SK-N-SH (cell line): ENCODE measurements at regions not wholly inside any gene's neighbourhood (a gene's known extent, or its start where the extent isn't known, plus 50 kb on each side); places are given as distances from the start of the nearest gene placed in this dataset.

Experiments
- CTCF ChIA-PET: fragments of 300-600, 350-600 bp; formaldehyde crosslinking; extraction: SDS; loops from one replicate; lab custom pipeline; 2021; lab: Yijun Ruan, JAX
- POLR2A ChIA-PET: fragments of 350-600 bp; sonication (Branson Sonifier 250); formaldehyde crosslinking; extraction: SDS; loops from one replicate; lab custom pipeline; 2020; ENCODE audit warnings: antibody characterized with exemption, inconsistent platforms; lab: Yijun Ruan, JAX
- DNase-seq: peaks from one replicate; pipeline ENCODE4 v3.0.0; 2012
- H2AFZ ChIP-seq: fragments of 200-600 bp; sonication (generic); 2 replicates; pipeline ENCODE4 v1.8.1; 2016; ENCODE audit warnings: antibody characterized with exemption, mild to moderate bottlenecking, low read depth
- H3F3A ChIP-seq: fragments of 200-600 bp; sonication (generic); replicated peaks from 2 replicates; pipeline ENCODE3; 2016; ENCODE audit warnings: antibody characterized with exemption, mild to moderate bottlenecking; ENCODE audit not compliant: insufficient read depth
- H3K27ac ChIP-seq, 2 experiments: fragments of 200-500 bp in 1 of 2; fragments of 200-600 bp in 1 of 2; sonication (Bioruptor generic) in 1 of 2; sonication (generic), shearing (Covaris generic) in 1 of 2; 2 replicates each; pipeline versions ENCODE4 v1.5.1 to v1.6.1; 2014 to 2016; ENCODE audit warnings: low read depth in 2 of 2, inconsistent platforms in 1 of 2, low read length in 1 of 2, mild to moderate bottlenecking in 1 of 2, mixed read lengths in 1 of 2
- H3K27me3 ChIP-seq: fragments of 200-600 bp; sonication (generic), shearing (Covaris generic); 2 replicates; pipeline ENCODE4 v1.6.1; 2016; ENCODE audit warnings: mixed run types; ENCODE audit not compliant: insufficient read depth
- H3K36me3 ChIP-seq, 2 experiments: fragments of 200-500 bp in 1 of 2; fragments of 200-600 bp in 1 of 2; sonication (Bioruptor generic) in 1 of 2; sonication (generic) in 1 of 2; replicated peaks in 1 of 2; 2 replicates each; pipeline versions ENCODE3 to v1.5.1; 2014 to 2016; ENCODE audit warnings: low read length in 1 of 2, mild to moderate bottlenecking in 1 of 2; ENCODE audit not compliant: insufficient read depth in 2 of 2, control insufficient read depth in 1 of 2
- H3K4me1 ChIP-seq, 2 experiments: fragments of 200-500 bp in 1 of 2; fragments of 200-600 bp in 1 of 2; sonication (Bioruptor generic) in 1 of 2; sonication (generic), shearing (Covaris generic) in 1 of 2; 2 replicates each; pipeline versions ENCODE4 v1.5.1 to v1.6.1; 2014 to 2016; ENCODE audit warnings: low read depth in 1 of 2, low read length in 1 of 2, mixed run types in 1 of 2; ENCODE audit not compliant: insufficient read depth in 2 of 2, control insufficient read depth in 1 of 2
- H3K4me2 ChIP-seq: fragments of 200-600 bp; sonication (generic), shearing (Covaris generic); 2 replicates; pipeline ENCODE4 v1.6.1; 2017; ENCODE audit warnings: mixed run types
- H3K4me3 ChIP-seq, 2 experiments: fragments of 200-500 bp in 1 of 2; fragments of 200-600 bp in 1 of 2; sonication (Bioruptor generic) in 1 of 2; sonication (generic), shearing (Covaris generic) in 1 of 2; 2 replicates each; pipeline versions ENCODE4 v1.5.1 to v1.8.1; 2014 to 2016; ENCODE audit warnings: low read depth in 2 of 2, inconsistent platforms in 1 of 2, low read length in 1 of 2, mild to moderate bottlenecking in 1 of 2, mixed read lengths in 1 of 2, moderate library complexity in 1 of 2
- H3K79me2 ChIP-seq: fragments of 200-600 bp; sonication (generic); 2 replicates; pipeline ENCODE4 v1.8.1; 2017; ENCODE audit warnings: mild to moderate bottlenecking; ENCODE audit not compliant: insufficient read depth
- H3K9ac ChIP-seq: fragments of 200-600 bp; sonication (generic); 2 replicates; pipeline ENCODE4 v1.6.1; 2017; ENCODE audit warnings: mixed run types
- H3K9me2 ChIP-seq: fragments of 200-600 bp; sonication (generic); 2 replicates; pipeline ENCODE4 v1.6.1; 2017; ENCODE audit warnings: mixed run types
- H3K9me3 ChIP-seq: fragments of 200-600 bp; sonication (generic); 2 replicates; pipeline ENCODE4 v1.6.1; 2017; ENCODE audit warnings: mixed run types, mild to moderate bottlenecking, moderate library complexity
- H4K20me1 ChIP-seq: fragments of 200-600 bp; sonication (generic); 2 replicates; pipeline ENCODE4 v1.6.1; 2017; ENCODE audit warnings: mild to moderate bottlenecking, mixed run types; ENCODE audit not compliant: insufficient read depth
- CHD2 ChIP-seq: fragments of 150-350 bp; IDR thresholded peaks from 2 replicates; pipeline ENCODE4 v1.6.1; 2018; ENCODE audit warnings: low read length; ENCODE audit not compliant: partially characterized antibody
- EP300 ChIP-seq, 2 experiments: IDR thresholded peaks; 2 replicates each; pipeline versions ENCODE4 v1.4.0 to v1.6.1; 2012; ENCODE audit warnings: borderline replicate concordance in 1 of 2, low read depth in 1 of 2, low read length in 1 of 2
- EZH2phosphoT487 ChIP-seq: fragments of 200-600 bp; sonication (generic); IDR thresholded peaks from 2 replicates; pipeline ENCODE4 v1.6.1; 2017; ENCODE audit warnings: low read depth, mixed run types, mild to moderate bottlenecking, antibody characterized with exemption, moderate library complexity, borderline replicate concordance
- FOXJ3 ChIP-seq: sonication (generic); formaldehyde crosslinking; IDR thresholded peaks from 2 replicates; pipeline ENCODE4 v1.5.1; 2020; ENCODE audit warnings: mild to moderate bottlenecking, missing genetic modification reagents
- GATA2 ChIP-seq: sonication (generic); formaldehyde crosslinking; IDR thresholded peaks from 2 replicates; pipeline ENCODE4 v1.5.0; 2020; ENCODE audit warnings: mild to moderate bottlenecking, missing genetic modification reagents
- NFIC ChIP-seq: IDR thresholded peaks from 2 replicates; pipeline ENCODE4 v1.4.0; 2012; ENCODE audit warnings: borderline replicate concordance
- NRF1 ChIP-seq: IDR thresholded peaks from 2 replicates; pipeline ENCODE4 v1.6.1; 2012; ENCODE audit warnings: low read depth, mild to moderate bottlenecking, low read length
- POLR2AphosphoS5 ChIP-seq: IDR thresholded peaks from 2 replicates; pipeline ENCODE4 v1.6.1; 2012; ENCODE audit warnings: low read depth, low read length
- RAD21 ChIP-seq: IDR thresholded peaks from 2 replicates; pipeline ENCODE4 v1.6.1; 2012; ENCODE audit warnings: mild to moderate bottlenecking, low read length
- SIN3A ChIP-seq: IDR thresholded peaks from 2 replicates; pipeline ENCODE4 v1.6.1; 2012; ENCODE audit warnings: low read depth, mild to moderate bottlenecking, low read length, moderate library complexity, borderline replicate concordance
- TEAD4 ChIP-seq: IDR thresholded peaks from 2 replicates; pipeline ENCODE4 v1.4.0; 2012; ENCODE audit warnings: mild to moderate bottlenecking, borderline replicate concordance; ENCODE audit not compliant: insufficient read depth
- YY1 ChIP-seq: IDR thresholded peaks from 2 replicates; pipeline ENCODE4 v1.4.0; 2012; ENCODE audit warnings: low read depth, mild to moderate bottlenecking
- WGBS: methylation state at CpG from one replicate; pipeline ENCODE4 v1.1.6; 2017; ENCODE audit warnings: low lambda C conversion rate; 5-methylcytosine and 5-hydroxymethylcytosine counted together
- TF ChIP-seq, protein P1 (sequence below): IDR thresholded peaks from 2 replicates; pipeline ENCODE4 v1.4.0; 2012; ENCODE audit warnings: low read depth, borderline replicate concordance
- TF ChIP-seq, protein P2 (sequence below): IDR thresholded peaks from 2 replicates; pipeline ENCODE4 v1.4.0; 2012; ENCODE audit warnings: low read depth, borderline replicate concordance
- TF ChIP-seq, protein P3 (sequence below): fragments of 150-350 bp; IDR thresholded peaks from 2 replicates; pipeline ENCODE4 v1.6.1; 2017; ENCODE audit warnings: antibody characterized with exemption, low read length, low read depth, borderline replicate concordance
- TF ChIP-seq, protein P4 (sequence below): fragments of 150-350 bp; IDR thresholded peaks from 2 replicates; pipeline ENCODE4 v1.6.1; 2016; ENCODE audit warnings: mild to moderate bottlenecking, low read depth, low read length
- TF ChIP-seq, protein P5 (sequence below): fragments of 200-600 bp; sonication (generic); IDR thresholded peaks from 2 replicates; pipeline ENCODE4 v1.6.1; 2017; ENCODE audit warnings: antibody characterized with exemption, mild to moderate bottlenecking, moderate library complexity
- TF ChIP-seq, protein P6 (sequence below): IDR thresholded peaks from 2 replicates; pipeline ENCODE4; 2012
- TF ChIP-seq, protein P7 (sequence below): IDR thresholded peaks from 2 replicates; pipeline ENCODE4 v1.4.0; 2012; ENCODE audit warnings: low read depth

DNA sequence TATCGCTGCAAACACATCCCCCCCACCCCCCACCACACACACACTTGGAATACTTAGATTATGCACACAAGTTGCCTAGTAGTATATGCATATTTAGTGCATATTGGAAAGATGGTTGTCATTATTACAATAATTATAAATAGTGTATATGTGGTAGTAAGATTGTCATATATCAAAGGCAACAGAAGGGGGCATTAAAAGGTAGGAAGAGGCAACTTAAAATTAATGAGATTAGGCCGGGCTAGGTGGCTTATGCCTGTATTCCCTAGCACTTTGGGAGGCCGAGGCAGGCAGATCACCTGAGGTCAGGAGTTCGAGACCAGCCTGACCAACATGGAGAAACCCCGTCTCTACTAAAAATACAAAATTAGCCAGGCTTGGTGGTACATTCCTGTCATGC is 52.1 kb downstream of the GSC start:
- no peaks in the 10 kb centered on the region; the same call in 1 of the 2 replicates for H3K27me3 ChIP-seq
- no peak overlapping the region for H2AFZ ChIP-seq
- no peaks in the 10 kb centered on the region for H3K79me2 ChIP-seq
- no peaks in the 10 kb centered on the region for H3K9me3 ChIP-seq
- no peak overlapping the region for H3K27ac ChIP-seq
- no peak overlapping the region for H3K4me3 ChIP-seq
- ChIA-PET POLR2A (no interaction called here), CTCF (no interaction called here)
- H3K36me3 ChIP-seq: no peaks in the 10 kb centered on the region
- DNase-seq: no peak
- H4K20me1 ChIP-seq: no peaks in the 10 kb centered on the region
- H3K4me1 ChIP-seq: no peaks in the 10 kb centered on the region
- no peak overlapping the region for H3K4me2 ChIP-seq
- WGBS: 53% methylated on average over 5 of the region's 5 CpGs
- no peak for TF ChIP-seq EP300 (IDR thresholded peaks at IDR 0.05; ENCODE audit: borderline replicate concordance in 1 of 2, low read depth in 1 of 2, low read length in 1 of 2)
- no peak for TF ChIP-seq SIN3A
- no peak for TF ChIP-seq EZH2phosphoT487
- TF ChIP-seq FOXJ3 (CRISPR knock-in tag): no peak
- no peaks in the 10 kb centered on the region for H3F3A ChIP-seq
- H3K9ac ChIP-seq: no peak overlapping the region
- no peaks in the 10 kb centered on the region for H3K9me2 ChIP-seq

DNA sequence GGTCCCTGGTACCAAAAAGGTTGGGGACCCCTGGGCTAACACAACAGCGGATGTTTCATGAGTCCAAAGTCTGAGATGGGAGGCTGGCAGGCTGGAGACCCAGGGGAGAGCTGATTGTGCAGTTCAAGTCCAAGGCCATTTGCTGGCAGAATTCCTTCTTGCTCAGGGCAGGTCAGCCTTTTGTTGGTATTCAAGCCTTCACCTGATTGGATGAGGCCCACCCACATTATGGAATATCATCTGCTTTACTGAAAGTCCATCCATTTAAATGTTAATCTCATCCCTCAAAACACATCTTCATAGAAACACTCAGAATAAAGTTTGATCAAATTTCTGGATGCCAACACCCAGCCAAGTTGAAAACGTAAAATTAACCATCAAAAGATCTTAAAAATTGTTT is 52.9 kb downstream of the GSC start:
- Histone ChIP-seq H3K9me2 (no peaks in the 10 kb centered on the region), H4K20me1 (no peaks in the 10 kb centered on the region), H3F3A (no peaks in the 10 kb centered on the region), H3K27ac (no peak overlapping the region), H3K9me3 (no peaks in the 10 kb centered on the region), H3K36me3 (no peaks in the 10 kb centered on the region), H3K27me3 (no peaks in the 10 kb centered on the region; the same call in 1 of the 2 replicates), H3K4me1 (no peaks in the 10 kb centered on the region), H3K4me2 (no peak overlapping the region), H3K4me3 (no peak overlapping the region), H2AFZ (no peak overlapping the region), H3K79me2 (no peaks in the 10 kb centered on the region)
- DNase-seq: no peak
- ChIA-PET POLR2A (no interaction called here), CTCF (interaction anchor here (0.9 to 1.8 kb wide), 2 partner anchors 27 to 715 kb away, joined by 3 to 5 read pairs; no protein-coding TSS in a partner anchor)
- 33% methylated on average over 2 of the region's 2 CpGs for WGBS
- TF ChIP-seq, protein P1, sequence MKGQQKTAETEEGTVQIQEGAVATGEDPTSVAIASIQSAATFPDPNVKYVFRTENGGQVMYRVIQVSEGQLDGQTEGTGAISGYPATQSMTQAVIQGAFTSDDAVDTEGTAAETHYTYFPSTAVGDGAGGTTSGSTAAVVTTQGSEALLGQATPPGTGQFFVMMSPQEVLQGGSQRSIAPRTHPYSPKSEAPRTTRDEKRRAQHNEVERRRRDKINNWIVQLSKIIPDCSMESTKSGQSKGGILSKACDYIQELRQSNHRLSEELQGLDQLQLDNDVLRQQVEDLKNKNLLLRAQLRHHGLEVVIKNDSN: no peak
- TF ChIP-seq POLR2AphosphoS5 (no peak), CHD2 (no peak), NFIC (no peak), SIN3A (no peak), TEAD4 (no peak), NRF1 (no peak), EZH2phosphoT487 (no peak), FOXJ3 (CRISPR knock-in tag) (no peak), GATA2 (CRISPR knock-in tag) (no peak), YY1 (no peak), RAD21 (no peak)
- TF ChIP-seq, protein P2, sequence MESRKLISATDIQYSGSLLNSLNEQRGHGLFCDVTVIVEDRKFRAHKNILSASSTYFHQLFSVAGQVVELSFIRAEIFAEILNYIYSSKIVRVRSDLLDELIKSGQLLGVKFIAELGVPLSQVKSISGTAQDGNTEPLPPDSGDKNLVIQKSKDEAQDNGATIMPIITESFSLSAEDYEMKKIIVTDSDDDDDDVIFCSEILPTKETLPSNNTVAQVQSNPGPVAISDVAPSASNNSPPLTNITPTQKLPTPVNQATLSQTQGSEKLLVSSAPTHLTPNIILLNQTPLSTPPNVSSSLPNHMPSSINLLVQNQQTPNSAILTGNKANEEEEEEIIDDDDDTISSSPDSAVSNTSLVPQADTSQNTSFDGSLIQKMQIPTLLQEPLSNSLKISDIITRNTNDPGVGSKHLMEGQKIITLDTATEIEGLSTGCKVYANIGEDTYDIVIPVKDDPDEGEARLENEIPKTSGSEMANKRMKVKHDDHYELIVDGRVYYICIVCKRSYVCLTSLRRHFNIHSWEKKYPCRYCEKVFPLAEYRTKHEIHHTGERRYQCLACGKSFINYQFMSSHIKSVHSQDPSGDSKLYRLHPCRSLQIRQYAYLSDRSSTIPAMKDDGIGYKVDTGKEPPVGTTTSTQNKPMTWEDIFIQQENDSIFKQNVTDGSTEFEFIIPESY: no peak
- TF ChIP-seq, protein P3, sequence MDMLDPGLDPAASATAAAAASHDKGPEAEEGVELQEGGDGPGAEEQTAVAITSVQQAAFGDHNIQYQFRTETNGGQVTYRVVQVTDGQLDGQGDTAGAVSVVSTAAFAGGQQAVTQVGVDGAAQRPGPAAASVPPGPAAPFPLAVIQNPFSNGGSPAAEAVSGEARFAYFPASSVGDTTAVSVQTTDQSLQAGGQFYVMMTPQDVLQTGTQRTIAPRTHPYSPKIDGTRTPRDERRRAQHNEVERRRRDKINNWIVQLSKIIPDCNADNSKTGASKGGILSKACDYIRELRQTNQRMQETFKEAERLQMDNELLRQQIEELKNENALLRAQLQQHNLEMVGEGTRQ: no peak
- TF ChIP-seq, protein P4, sequence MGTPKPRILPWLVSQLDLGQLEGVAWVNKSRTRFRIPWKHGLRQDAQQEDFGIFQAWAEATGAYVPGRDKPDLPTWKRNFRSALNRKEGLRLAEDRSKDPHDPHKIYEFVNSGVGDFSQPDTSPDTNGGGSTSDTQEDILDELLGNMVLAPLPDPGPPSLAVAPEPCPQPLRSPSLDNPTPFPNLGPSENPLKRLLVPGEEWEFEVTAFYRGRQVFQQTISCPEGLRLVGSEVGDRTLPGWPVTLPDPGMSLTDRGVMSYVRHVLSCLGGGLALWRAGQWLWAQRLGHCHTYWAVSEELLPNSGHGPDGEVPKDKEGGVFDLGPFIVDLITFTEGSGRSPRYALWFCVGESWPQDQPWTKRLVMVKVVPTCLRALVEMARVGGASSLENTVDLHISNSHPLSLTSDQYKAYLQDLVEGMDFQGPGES: no peak
- TF ChIP-seq, protein P5, sequence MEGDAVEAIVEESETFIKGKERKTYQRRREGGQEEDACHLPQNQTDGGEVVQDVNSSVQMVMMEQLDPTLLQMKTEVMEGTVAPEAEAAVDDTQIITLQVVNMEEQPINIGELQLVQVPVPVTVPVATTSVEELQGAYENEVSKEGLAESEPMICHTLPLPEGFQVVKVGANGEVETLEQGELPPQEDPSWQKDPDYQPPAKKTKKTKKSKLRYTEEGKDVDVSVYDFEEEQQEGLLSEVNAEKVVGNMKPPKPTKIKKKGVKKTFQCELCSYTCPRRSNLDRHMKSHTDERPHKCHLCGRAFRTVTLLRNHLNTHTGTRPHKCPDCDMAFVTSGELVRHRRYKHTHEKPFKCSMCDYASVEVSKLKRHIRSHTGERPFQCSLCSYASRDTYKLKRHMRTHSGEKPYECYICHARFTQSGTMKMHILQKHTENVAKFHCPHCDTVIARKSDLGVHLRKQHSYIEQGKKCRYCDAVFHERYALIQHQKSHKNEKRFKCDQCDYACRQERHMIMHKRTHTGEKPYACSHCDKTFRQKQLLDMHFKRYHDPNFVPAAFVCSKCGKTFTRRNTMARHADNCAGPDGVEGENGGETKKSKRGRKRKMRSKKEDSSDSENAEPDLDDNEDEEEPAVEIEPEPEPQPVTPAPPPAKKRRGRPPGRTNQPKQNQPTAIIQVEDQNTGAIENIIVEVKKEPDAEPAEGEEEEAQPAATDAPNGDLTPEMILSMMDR: no peak
- TF ChIP-seq, protein P6, sequence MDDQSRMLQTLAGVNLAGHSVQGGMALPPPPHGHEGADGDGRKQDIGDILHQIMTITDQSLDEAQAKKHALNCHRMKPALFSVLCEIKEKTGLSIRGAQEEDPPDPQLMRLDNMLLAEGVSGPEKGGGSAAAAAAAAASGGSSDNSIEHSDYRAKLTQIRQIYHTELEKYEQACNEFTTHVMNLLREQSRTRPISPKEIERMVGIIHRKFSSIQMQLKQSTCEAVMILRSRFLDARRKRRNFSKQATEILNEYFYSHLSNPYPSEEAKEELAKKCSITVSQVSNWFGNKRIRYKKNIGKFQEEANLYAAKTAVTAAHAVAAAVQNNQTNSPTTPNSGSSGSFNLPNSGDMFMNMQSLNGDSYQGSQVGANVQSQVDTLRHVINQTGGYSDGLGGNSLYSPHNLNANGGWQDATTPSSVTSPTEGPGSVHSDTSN: no peak
- TF ChIP-seq, protein P7, sequence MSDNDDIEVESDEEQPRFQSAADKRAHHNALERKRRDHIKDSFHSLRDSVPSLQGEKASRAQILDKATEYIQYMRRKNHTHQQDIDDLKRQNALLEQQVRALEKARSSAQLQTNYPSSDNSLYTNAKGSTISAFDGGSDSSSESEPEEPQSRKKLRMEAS: no peak
- TF ChIP-seq, all 33 proteins: peak for 0
- H3K9ac ChIP-seq: no peak overlapping the region
